ENCODE measurements at regions not wholly inside any gene's neighbourhood (a gene's known extent, or its start where the extent isn't known, plus 50 kb on each side); places are given as distances from the start of the nearest gene placed in this dataset.
"Not testable (repeated sequence)": the region's sequence is repeated elsewhere in the genome, so short reads cannot be mapped to it uniquely, and the experiment has no call there.

DNA sequence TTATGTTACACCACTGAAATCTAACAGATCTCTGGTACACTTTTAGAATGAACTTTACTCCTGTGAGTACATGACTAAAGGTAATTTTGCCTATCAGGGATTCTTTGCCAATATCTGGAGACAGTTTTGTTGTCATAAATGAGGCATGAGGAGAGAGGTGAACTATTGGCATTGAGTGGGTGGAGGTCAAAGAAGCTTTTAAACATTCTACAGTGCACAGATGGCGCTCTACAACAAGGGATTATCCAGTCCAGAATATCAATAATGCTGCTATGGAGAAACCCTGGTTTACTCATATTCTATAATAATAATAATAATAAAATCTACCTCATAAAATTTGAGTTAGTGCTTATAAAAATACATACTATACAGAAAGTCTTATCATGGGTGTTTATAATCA, 702.3 kb downstream of the SI start:
- H3K36me3 ChIP-seq, result no peaks in the 10 kb centered on the region
- H3K4me1 ChIP-seq, result no peaks in the 10 kb centered on the region
- H3K27ac ChIP-seq, result no peak overlapping the region
- DNase-seq, result no peak
- H3K4me3 ChIP-seq, result no peak overlapping the region
- no peaks in the 10 kb centered on the region for H3K27me3 ChIP-seq
- H3K9me3 ChIP-seq (replicated peaks), result no peaks in the 10 kb centered on the region

DNA sequence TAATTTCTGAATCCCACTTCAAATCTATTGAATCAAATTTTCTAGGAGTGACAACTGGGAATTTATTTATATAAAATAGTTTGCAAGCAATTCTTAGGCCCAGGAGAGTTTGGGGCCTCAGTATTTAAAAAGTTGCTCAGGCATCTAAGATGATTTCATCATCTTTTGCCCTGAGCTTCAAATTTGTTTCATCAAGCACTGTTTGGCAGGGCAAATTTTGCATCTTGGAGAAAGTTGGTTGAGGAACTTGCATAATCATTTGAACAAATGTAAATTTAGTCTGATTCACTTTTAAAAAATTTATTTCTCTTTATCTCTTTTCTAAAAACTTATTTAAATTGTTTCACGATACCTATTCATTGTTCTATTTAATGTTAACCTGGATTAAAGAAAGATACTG, 702.8 kb downstream of the SI start:
- no peak for DNase-seq

DNA sequence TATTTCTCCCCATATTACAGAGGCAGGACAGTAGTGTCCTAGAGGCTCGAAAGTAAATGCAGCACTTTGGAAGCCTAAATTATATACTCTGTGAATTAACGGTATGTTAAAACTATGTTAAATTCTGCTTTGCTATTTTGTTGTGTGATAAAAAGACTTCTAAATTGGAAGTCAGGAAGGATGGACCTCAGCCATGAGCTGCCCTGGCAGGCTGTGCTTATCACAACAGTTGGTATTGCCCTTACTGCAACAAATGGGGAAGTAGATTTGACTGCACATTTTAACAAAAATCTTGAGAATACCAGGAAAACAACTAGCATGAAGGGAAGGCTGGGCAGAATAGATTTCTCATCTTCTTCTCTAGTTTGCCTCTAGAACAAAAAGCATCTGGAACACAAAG, 706.6 kb downstream of the SI start:
- H3K4me3 ChIP-seq, result no peak overlapping the region
- no peaks in the 10 kb centered on the region for H3K9me3 ChIP-seq (replicated peaks)
- no peaks in the 10 kb centered on the region for H3K4me1 ChIP-seq
- no peak for DNase-seq
- H3K27me3 ChIP-seq, result no peaks in the 10 kb centered on the region
- H3K36me3 ChIP-seq, result no peaks in the 10 kb centered on the region
- H3K27ac ChIP-seq, result no peak overlapping the region

More for the DNA sequence above, 702.8 kb downstream of the SI start:
- Histone ChIP-seq H3K36me3 (no peaks in the 10 kb centered on the region), H3K4me3 (no peak overlapping the region), H3K9me3 (replicated peaks) (no peaks in the 10 kb centered on the region), H3K27ac (no peak overlapping the region), H3K4me1 (no peaks in the 10 kb centered on the region), H3K27me3 (no peaks in the 10 kb centered on the region)

DNA sequence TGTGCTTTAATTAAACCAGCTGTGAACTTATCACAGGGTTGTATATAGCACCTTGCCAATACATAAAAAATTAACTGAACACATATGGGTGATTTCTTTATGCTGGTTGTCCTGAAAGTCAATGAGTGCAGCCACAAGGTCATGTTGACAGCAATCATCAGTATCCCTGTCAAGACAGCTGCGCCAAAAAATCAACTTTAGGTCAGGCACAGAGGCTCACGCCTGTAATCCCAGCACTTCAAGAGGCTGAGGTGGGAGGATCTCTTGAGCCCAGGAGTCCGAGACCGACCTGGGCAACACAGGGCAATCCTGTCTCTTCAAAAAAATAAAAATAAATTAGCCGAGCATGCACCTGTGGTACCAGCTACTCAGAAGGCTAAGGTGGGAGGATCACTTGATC, 707.3 kb downstream of the SI start:
- Histone ChIP-seq H3K36me3 (no peaks in the 10 kb centered on the region), H3K27me3 (no peaks in the 10 kb centered on the region), H3K9me3 (replicated peaks) (no peaks in the 10 kb centered on the region), H3K4me1 (no peaks in the 10 kb centered on the region), H3K27ac (no peak overlapping the region), H3K4me3 (no peak overlapping the region)
- no peak for DNase-seq

DNA sequence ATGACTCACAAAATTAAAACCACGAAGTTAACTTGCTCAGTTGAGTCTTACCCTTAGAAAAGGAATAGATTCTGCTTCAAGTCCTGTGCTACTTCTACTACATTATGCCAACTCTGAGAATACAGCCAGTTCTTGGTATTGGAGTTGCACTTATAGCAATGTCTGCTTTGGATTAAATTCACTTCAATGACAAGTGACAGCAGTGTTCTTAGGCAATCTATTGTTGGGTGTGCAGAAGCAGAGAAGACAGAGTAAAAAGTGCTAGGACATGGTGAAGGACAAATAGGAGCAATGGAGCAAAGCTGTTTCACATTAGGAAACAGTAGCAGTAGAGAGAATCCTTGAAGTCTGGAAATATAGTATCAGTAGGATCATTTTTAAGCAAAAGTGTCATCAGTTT, 713.1 kb downstream of the SI start:
- no peaks in the 10 kb centered on the region for H3K27me3 ChIP-seq
- no peak overlapping the region for H3K4me3 ChIP-seq
- no peaks in the 10 kb centered on the region for H3K4me1 ChIP-seq
- H3K27ac ChIP-seq, result no peak overlapping the region
- H3K9me3 ChIP-seq (replicated peaks), result no peaks in the 10 kb centered on the region
- no peak for DNase-seq
- no peaks in the 10 kb centered on the region for H3K36me3 ChIP-seq

DNA sequence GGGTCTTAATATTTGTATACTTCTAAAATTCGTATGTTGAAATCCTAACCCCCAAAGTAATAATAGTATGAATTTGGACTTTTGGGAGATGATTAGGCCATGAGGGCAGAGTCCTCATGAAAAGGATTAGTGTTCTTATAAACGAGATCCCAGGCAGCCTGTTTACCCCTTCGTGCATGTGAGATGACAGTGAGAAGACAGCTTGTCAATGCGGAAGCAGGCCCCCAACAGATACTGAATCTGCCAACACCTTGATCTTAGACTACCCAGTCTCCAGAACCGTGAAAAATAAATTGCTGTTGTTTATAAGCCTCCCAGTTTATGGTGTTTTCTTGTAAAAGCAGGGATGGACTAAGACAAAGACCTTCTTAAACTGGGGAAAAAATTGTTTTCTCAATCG, 714.2 kb downstream of the SI start:
- no peak for DNase-seq
- H3K9me3 ChIP-seq (replicated peaks), result no peaks in the 10 kb centered on the region
- no peaks in the 10 kb centered on the region for H3K27me3 ChIP-seq
- H3K4me3 ChIP-seq, result no peak overlapping the region
- no peaks in the 10 kb centered on the region for H3K36me3 ChIP-seq
- no peak overlapping the region for H3K27ac ChIP-seq
- H3K4me1 ChIP-seq, result no peaks in the 10 kb centered on the region

DNA sequence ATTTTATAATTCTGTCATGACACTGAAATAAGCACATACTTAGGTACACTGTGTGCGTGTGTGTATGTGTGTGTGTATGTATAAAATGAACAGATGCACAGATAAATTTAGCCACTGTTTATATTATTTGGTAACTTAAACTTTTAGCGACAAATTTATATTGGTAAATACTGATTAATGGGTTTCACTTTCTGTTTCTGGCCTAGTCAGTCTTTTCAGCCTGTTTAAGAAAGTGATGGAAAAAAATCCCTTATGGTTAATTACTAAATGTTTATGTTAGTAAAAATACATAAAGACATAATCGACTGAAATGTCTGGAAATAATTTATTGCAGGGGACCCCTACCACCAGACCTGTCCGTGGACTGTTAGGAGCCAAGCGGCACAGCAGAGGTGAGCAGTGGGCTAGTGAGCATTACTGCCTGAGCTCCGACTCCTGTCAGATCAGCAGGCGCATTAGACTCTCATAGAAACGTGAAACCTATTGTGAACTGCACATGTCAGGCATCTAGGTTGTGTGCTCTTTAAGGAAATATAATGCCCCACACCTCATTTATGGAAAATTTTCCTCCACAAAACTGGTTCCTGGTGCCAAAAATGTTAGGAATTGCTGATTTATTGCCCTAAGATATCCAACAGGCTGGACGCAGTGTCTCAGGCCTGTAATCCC, 717.4 kb downstream of the SI start:
- DNase-seq, result no peak
- no peaks in the 10 kb centered on the region for H3K9me3 ChIP-seq (replicated peaks)
- no peaks in the 10 kb centered on the region for H3K36me3 ChIP-seq
- no peaks in the 10 kb centered on the region for H3K27me3 ChIP-seq
- no peak overlapping the region for H3K4me3 ChIP-seq
- no peaks in the 10 kb centered on the region for H3K4me1 ChIP-seq
- no peak overlapping the region for H3K27ac ChIP-seq

DNA sequence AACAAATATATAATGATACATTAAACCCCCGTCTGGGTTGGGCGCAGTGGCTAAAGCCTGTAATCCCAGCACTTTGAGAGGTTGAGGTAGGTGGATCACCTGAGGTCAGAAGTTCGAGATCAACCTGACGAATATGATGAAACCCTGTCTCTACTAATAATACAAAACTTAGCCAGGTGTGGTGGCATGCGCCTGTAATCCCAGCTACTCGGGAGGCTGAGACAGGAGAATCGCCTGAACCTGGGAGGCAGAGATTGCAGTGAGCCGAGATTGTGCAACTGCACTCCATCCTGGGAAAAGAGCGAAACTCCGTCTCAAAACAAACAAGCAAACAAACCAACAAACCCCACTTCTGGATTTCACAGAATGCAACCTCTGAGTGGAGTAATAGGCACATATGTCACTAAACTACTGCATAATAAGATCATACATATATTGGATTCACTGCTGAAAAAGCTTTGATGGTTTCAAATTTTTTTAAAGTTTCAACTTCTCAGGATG, 718.2 kb downstream of the SI start:
- Histone ChIP-seq H3K4me3 (no peak overlapping the region), H3K9me3 (replicated peaks) (no peaks in the 10 kb centered on the region), H3K36me3 (no peaks in the 10 kb centered on the region), H3K4me1 (no peaks in the 10 kb centered on the region), H3K27ac (no peak overlapping the region), H3K27me3 (no peaks in the 10 kb centered on the region)
- no peak for DNase-seq

DNA sequence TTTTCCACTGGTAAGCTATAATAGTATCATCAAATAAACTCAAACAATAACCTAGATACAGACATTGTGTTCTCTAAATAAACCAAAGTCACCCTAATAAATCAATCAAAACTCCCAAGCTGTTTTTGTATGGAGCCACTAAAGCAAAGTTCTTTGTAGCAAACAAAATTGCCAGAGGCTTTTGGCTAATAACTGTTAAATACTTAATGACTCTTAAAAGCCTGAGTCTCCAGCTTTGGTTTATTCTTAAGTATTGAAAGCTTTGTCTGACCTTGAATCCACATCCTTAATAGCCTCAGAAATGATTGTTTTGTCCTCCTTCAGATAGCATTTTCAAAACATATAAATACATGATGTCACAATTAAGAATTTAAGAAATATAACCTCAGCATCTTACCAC, 725.3 kb downstream of the SI start:
- Histone ChIP-seq H3K27ac (no peak overlapping the region), H3K4me1 (no peaks in the 10 kb centered on the region)

DNA sequence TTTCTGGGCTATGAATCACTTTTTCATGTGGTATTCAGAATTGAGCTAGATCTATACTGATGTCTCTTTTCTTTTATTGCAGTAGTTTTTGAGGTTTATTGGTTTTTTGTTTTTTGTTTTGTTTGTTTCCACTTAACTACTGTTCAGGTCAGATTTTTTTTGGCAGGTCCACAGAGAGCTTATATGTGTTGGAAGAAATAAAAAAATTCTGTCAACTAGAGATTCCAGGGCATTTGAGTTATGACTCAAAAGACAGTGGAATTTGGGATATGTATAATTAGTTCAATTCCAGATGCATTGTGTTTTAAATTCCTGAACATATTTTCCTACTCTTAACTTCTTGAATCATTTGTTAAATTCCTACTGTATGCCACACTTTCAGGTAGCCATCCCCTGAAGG, 727.2 kb downstream of the SI start:
- no peak for DNase-seq
- H3K4me1 ChIP-seq, result no peaks in the 10 kb centered on the region

More for the DNA sequence above, 725.3 kb downstream of the SI start:
- H3K4me3 ChIP-seq, result no peak overlapping the region
- no peaks in the 10 kb centered on the region for H3K9me3 ChIP-seq (replicated peaks)
- DNase-seq, result no peak
- no peaks in the 10 kb centered on the region for H3K27me3 ChIP-seq
- no peaks in the 10 kb centered on the region for H3K36me3 ChIP-seq

DNA sequence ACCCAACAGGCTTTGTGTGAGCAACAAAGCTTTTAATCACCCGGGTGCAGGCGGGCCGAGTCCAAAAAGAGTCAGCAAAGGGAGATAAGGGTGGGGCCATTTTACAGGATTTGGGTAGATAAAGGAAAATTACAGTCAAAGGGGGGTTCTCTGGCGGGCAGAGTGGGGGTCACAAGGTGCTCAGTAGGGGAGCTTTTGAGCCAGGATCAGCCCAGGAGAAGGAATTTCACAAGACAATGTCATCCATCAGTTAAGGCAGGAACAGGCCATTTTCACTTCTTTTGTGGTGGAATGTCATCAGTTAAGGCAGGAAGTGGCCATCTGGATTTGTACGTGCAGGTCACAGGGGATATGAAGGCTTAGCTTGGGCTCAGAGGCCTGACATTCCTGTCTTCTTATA, 736.1 kb downstream of the SI start:
- H3K27ac ChIP-seq; H3K36me3 ChIP-seq; H3K4me1 ChIP-seq; H3K9me3 ChIP-seq (replicated peaks); H3K4me3 ChIP-seq; DNase-seq; H3K27me3 ChIP-seq: not testable (repeated sequence)

More for the DNA sequence above, 727.2 kb downstream of the SI start:
- Histone ChIP-seq H3K36me3 (no peaks in the 10 kb centered on the region), H3K27me3 (no peaks in the 10 kb centered on the region), H3K4me3 (no peak overlapping the region), H3K27ac (no peak overlapping the region), H3K9me3 (replicated peaks) (no peaks in the 10 kb centered on the region)

DNA sequence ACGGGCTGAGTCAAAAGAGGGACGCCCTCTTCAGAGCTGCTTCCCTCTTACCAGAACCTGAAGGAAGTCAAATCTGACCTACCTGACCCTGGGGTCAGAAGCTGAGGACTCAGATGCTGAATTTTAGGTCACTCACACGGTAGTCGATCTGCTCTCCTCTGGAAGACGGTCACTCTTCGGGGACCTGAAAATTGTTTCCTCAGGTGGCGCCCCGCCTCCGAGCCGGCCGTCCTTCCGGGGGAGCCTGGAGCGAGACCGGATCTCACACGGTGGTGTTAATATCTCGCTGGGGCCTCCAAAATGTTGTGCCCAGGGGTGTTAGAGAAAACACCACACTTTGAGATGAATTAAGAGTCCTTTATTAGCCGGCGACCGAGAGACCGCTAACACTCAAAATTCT, 737.2 kb downstream of the SI start:
- no peaks in the 10 kb centered on the region for H3K27me3 ChIP-seq
- DNase-seq, result no peak
- no peaks in the 10 kb centered on the region for H3K9me3 ChIP-seq (replicated peaks)
- no peaks in the 10 kb centered on the region for H3K4me1 ChIP-seq
- H3K4me3 ChIP-seq, result no peak overlapping the region
- H3K36me3 ChIP-seq, result no peaks in the 10 kb centered on the region
- H3K27ac ChIP-seq, result no peak overlapping the region

DNA sequence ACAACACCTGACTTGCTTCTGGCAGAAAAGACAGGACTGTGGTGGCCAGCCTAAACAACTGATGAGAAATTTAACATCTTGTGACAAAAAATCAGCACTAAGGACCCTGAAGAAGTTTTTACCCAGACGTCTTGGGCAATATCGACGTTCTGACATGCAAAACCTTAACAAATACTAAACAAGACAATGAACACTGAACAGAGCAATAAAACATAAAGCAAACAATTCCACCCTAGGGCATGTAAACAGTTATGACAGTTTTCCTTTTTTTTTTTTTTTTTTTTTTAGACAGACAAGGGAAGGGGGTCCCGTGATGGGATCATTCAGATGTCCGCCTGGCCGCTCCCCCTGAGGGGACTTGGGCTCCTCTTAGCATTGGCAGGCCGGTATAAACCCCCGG, 738.0 kb downstream of the SI start:
- H3K27ac ChIP-seq, result no peak overlapping the region
- H3K4me3 ChIP-seq, result no peak overlapping the region
- H3K9me3 ChIP-seq (replicated peaks), result no peaks in the 10 kb centered on the region
- no peaks in the 10 kb centered on the region for H3K4me1 ChIP-seq
- DNase-seq, result no peak
- H3K27me3 ChIP-seq, result no peaks in the 10 kb centered on the region
- H3K36me3 ChIP-seq, result no peaks in the 10 kb centered on the region

DNA sequence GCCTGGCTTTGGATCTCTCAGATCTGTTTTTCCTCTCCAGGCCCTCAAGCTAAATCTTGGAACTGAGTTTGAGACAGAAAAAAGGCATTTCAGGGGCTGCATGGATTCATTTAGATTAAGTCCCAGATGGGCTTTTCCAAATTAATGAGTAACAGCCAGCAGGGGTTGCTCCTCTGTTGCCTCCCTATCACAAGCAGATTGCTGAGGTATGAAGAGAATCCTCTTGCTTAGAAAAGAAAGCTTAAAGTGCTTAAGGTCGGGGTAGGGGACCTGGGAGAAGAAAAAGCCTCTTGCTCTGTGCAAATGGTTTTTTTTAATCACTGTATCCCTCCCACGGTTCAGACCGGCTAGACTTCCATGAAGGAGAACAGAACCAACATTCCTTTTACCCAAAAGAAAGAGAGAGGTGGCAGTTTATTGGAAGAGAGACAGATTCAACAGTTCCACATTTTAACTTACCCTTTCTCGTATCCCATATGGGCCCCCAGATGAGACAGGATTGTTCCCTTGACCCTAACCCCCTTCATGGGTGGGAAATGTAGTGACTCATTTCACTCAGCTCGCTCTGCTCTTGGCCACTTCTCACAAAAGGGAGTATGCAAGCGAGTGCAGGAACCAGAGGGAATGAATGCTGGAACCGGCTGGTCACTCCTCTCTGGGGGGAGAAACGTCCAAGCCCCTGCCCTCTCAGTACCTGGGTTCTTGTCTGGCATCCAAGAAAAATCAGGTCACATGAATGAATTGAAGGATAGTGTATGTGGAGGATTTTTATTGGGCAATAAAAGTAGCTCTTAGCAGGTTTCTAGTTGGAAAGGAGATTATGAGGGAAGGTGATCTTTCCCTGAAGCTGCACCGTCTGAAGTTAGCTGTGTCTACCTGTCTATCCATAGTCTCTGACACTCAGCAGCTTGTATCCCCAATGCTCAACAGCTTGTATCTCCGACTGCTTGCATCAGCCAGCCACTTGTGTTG, 745.2 kb downstream of the SI start:
- no peak overlapping the region for H3K27ac ChIP-seq
- no peak for DNase-seq
- no peaks in the 10 kb centered on the region for H3K4me1 ChIP-seq
- H3K9me3 ChIP-seq (replicated peaks), result no peaks in the 10 kb centered on the region
- H3K27me3 ChIP-seq, result no peaks in the 10 kb centered on the region
- H3K4me3 ChIP-seq, result no peak overlapping the region
- no peaks in the 10 kb centered on the region for H3K36me3 ChIP-seq

DNA sequence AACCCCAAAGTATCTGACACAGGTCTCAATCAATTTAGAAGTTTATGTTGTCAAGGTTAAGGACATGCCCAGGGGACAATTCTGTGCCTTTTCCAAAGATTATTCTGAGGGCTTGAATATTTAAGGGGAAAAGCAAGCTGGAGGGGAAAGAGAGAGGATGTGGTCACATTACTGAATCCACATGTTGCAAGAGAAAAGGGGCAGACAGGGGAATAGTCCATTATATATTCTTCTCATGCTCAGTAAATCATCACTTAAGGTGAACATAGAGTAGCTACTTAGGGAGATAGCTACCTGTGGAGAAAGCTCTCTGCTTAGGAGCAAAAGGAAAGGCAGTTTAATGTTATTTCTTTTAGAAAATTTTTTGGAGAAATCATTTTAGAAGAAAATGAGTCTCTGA, 751.6 kb downstream of the SI start:
- H3K9me3 ChIP-seq (replicated peaks), result no peaks in the 10 kb centered on the region
- H3K27ac ChIP-seq, result no peak overlapping the region
- H3K4me1 ChIP-seq, result no peaks in the 10 kb centered on the region
- H3K27me3 ChIP-seq, result no peaks in the 10 kb centered on the region
- no peaks in the 10 kb centered on the region for H3K36me3 ChIP-seq
- DNase-seq, result no peak
- no peak overlapping the region for H3K4me3 ChIP-seq

Measured in SJCRH30 (cell line).